HCT116 (cell line): ENCODE measurements at regions not wholly inside any gene's neighbourhood (a gene's known extent, or its start where the extent isn't known, plus 50 kb on each side); places are given as distances from the start of the nearest gene placed in this dataset.

Experiments
- ATAC-seq: fragments of 200-7000 bp; cut with Tn5 transposase; 2 replicates; pipeline ENCODE4 v1.9.1; 2020; ENCODE audit warnings: mild to moderate bottlenecking, moderate library complexity
- BruUV-seq: library from RNA; stranded (reverse); fragments of 400-500 nt; replicated peaks from 2 replicates; lab custom pipeline; 2021; lab: Mats Ljungman, UMichigan
- CTCF ChIA-PET: fragments of 300-600 bp; sonication (Branson Sonifier 250); formaldehyde crosslinking; loops from one replicate; lab custom pipeline; 2021; ENCODE audit warnings: antibody characterized with exemption; lab: Charles Lee
- POLR2A ChIA-PET: fragments of 300-600, 350-600 bp; sonication (Branson Sonifier 250); formaldehyde crosslinking; loops from one replicate; lab custom pipeline; 2021; ENCODE audit warnings: antibody characterized with exemption; lab: Charles Lee
- RAD21 ChIA-PET, 2 experiments: fragments of 300-600 bp; sonication (Branson Sonifier 250); formaldehyde crosslinking; loops; one replicate each; lab custom pipeline; 2023; ENCODE audit warnings: low total read pairs in 2 of 2; ENCODE audit not compliant: uncharacterized antibody in 2 of 2, unreplicated experiment in 2 of 2, low non-redundant PET in 1 of 2; lab: Charles Lee
- DNase-seq: peaks from one replicate; pipeline ENCODE4 v3.0.0-alpha.2; 2010; ENCODE audit warnings: low read depth, low spot score
- H2AFZ ChIP-seq: fragments of 200-600 bp; shearing (Covaris generic), sonication (generic); 2 replicates; pipeline ENCODE4 v1.6.1; 2017; ENCODE audit warnings: low read depth, mixed run types, mixed read lengths, antibody characterized with exemption, low read length; ENCODE audit not compliant: poor library complexity, severe bottlenecking
- H3K27ac ChIP-seq: 2 replicates; pipeline ENCODE4 v1.5.1; 2012; ENCODE audit warnings: low read depth, low read length
- H3K27me3 ChIP-seq: fragments of 200-600 bp; sonication (generic); 2 replicates; pipeline ENCODE4 v1.6.1; 2016; ENCODE audit warnings: mixed run types, low read length, mixed read lengths; ENCODE audit not compliant: insufficient read depth
- H3K36me3 ChIP-seq, 2 experiments: fragments of 200-500 bp in 1 of 2; fragments of 200-600 bp in 1 of 2; sonication (Bioruptor generic) in 1 of 2; sonication (generic) in 1 of 2; 2 replicates each; pipeline versions ENCODE4 v1.5.1 to v1.6.1; 2014 to 2016; ENCODE audit warnings: low read length in 2 of 2, inconsistent platforms in 1 of 2, mixed read lengths in 1 of 2, mixed run types in 1 of 2; ENCODE audit not compliant: insufficient read depth in 2 of 2, control insufficient read depth in 1 of 2
- H3K4me1 ChIP-seq, 2 experiments: fragments of 200-600 bp in 1 of 2; sonication (generic) in 1 of 2; 2 replicates each; pipeline versions ENCODE4 v1.5.1 to v1.6.1; 2012 to 2017; ENCODE audit warnings: low read length in 2 of 2, inconsistent platforms in 1 of 2, mild to moderate bottlenecking in 1 of 2, mixed read lengths in 1 of 2, mixed run types in 1 of 2, moderate library complexity in 1 of 2; ENCODE audit not compliant: insufficient read depth in 2 of 2, control insufficient read depth in 1 of 2
- H3K4me2 ChIP-seq: fragments of 200-600 bp; sonication (generic); 2 replicates; pipeline ENCODE4 v1.6.1; 2017; ENCODE audit warnings: mixed run types, low read length, mixed read lengths
- H3K4me3 ChIP-seq, 2 experiments: fragments of 200-600 bp in 1 of 2; sonication (generic) in 1 of 2; replicated peaks in 1 of 2; 2 replicates each; pipeline ENCODE4 v1.5.1; 2011 to 2016; ENCODE audit warnings: low read length in 2 of 2, control low read depth in 1 of 2, low read depth in 1 of 2, mild to moderate bottlenecking in 1 of 2, mixed read lengths in 1 of 2, mixed run types in 1 of 2
- H3K79me2 ChIP-seq: fragments of 200-600 bp; sonication (generic); 2 replicates; pipeline ENCODE4 v1.6.1; 2017; ENCODE audit warnings: mild to moderate bottlenecking, mixed run types, low read length, moderate library complexity, mixed read lengths; ENCODE audit not compliant: insufficient read depth
- H3K9ac ChIP-seq: fragments of 200-600 bp; sonication (generic); 2 replicates; pipeline ENCODE4 v1.6.1; 2016; ENCODE audit warnings: low read length, mixed read lengths
- H3K9me2 ChIP-seq: fragments of 200-600 bp; sonication (generic), shearing (Covaris generic); 2 replicates; pipeline ENCODE4 v1.6.1; 2017; ENCODE audit warnings: mixed run types, mild to moderate bottlenecking, moderate library complexity; ENCODE audit not compliant: insufficient read depth
- H3K9me3 ChIP-seq, 2 experiments: fragments of 200-500 bp in 1 of 2; fragments of 200-600 bp in 1 of 2; sonication (Bioruptor generic) in 1 of 2; sonication (generic) in 1 of 2; 2 replicates each; pipeline ENCODE4 v1.6.1; 2014 to 2017; ENCODE audit warnings: low read length in 2 of 2, mixed read lengths in 2 of 2, inconsistent platforms in 1 of 2, low read depth in 1 of 2, mild to moderate bottlenecking in 1 of 2, mixed run types in 1 of 2, moderate library complexity in 1 of 2; ENCODE audit not compliant: control insufficient read depth in 1 of 2, insufficient read depth in 1 of 2
- H4K20me1 ChIP-seq: fragments of 200-600 bp; sonication (generic), shearing (Covaris generic); 2 replicates; pipeline ENCODE4 v1.6.1; 2017; ENCODE audit warnings: mixed run types, mild to moderate bottlenecking, moderate library complexity; ENCODE audit not compliant: insufficient read depth
- ATF3 ChIP-seq: IDR thresholded peaks from 2 replicates; pipeline ENCODE4 v1.6.1; 2012
- CEBPB ChIP-seq: IDR thresholded peaks from 2 replicates; pipeline ENCODE4 v1.6.1; 2012; ENCODE audit warnings: low read depth
- EGR1 ChIP-seq: IDR thresholded peaks from 2 replicates; pipeline ENCODE4 v1.6.1; 2012; ENCODE audit warnings: low read depth
- ELF1 ChIP-seq: IDR thresholded peaks from 2 replicates; pipeline ENCODE4 v1.6.1; 2012; ENCODE audit warnings: low read depth, borderline replicate concordance
- EZH2phosphoT487 ChIP-seq: fragments of 200-600 bp; IDR thresholded peaks from 2 replicates; pipeline ENCODE4 v1.6.1; 2018; ENCODE audit warnings: antibody characterized with exemption, borderline replicate concordance
- JUND ChIP-seq: IDR thresholded peaks from 2 replicates; pipeline ENCODE4 v1.6.1; 2012
- POLR2A ChIP-seq: IDR thresholded peaks from 2 replicates; pipeline ENCODE4 v1.7.0; 2011; ENCODE audit warnings: borderline replicate concordance; ENCODE audit not compliant: insufficient read depth, insufficient read length; ENCODE audit errors: extremely low read depth
- POLR2AphosphoS5 ChIP-seq: IDR thresholded peaks from 2 replicates; pipeline ENCODE4 v1.6.1; 2011; ENCODE audit warnings: mild to moderate bottlenecking, low read depth, low read length, moderate library complexity
- REST ChIP-seq: IDR thresholded peaks from 2 replicates; pipeline ENCODE4 v1.6.1; 2012; ENCODE audit warnings: low read depth
- SP1 ChIP-seq: IDR thresholded peaks from 2 replicates; pipeline ENCODE4 v1.6.1; 2012; ENCODE audit warnings: low read depth
- TCF7L2 ChIP-seq: IDR thresholded peaks from 2 replicates; pipeline ENCODE4 v1.7.0; 2011; ENCODE audit warnings: borderline replicate concordance, inconsistent platforms; ENCODE audit not compliant: insufficient read depth, insufficient read length; ENCODE audit errors: extremely low read depth
- ZNF274 ChIP-seq: fragments of 200-500 bp; sonication (Bioruptor generic); IDR thresholded peaks from 2 replicates; pipeline ENCODE4 v1.6.1; 2014; ENCODE audit warnings: mild to moderate bottlenecking, low read depth, low read length, inconsistent platforms
- intact Hi-C: fragments of 100-400 bp; cut with micrococcal nuclease; formaldehyde crosslinking; loops from 2 replicates; pipeline ENCODE4 v1.10.0; 2022

- no peak overlapping the region for H3K27ac ChIP-seq
- H3K4me2 ChIP-seq: no peak overlapping the region
- no peaks in the 10 kb centered on the region for H3K9me2 ChIP-seq
- H3K79me2 ChIP-seq: no peaks in the 10 kb centered on the region
- H3K4me3 ChIP-seq: no peak overlapping the region
- CTCF ChIA-PET: no interaction called here
- POLR2A ChIA-PET: no interaction called here
- no TSS peak for BruUV-seq
- RAD21 ChIA-PET: no interaction called here
- H4K20me1 ChIP-seq: no peaks in the 10 kb centered on the region
- no peak overlapping the region for H3K9ac ChIP-seq
- H2AFZ ChIP-seq: no peak overlapping the region
- no peaks in the 10 kb centered on the region for H3K36me3 ChIP-seq
- no peaks in the 10 kb centered on the region for H3K4me1 ChIP-seq
- DNase-seq (no peak), ATAC-seq (no peak)
- no peak for TF ChIP-seq SP1
- no peak for TF ChIP-seq TCF7L2
- TF ChIP-seq JUND: no peak
- no peak for TF ChIP-seq REST
- no peak for TF ChIP-seq EGR1
- TF ChIP-seq ATF3: no peak
- TF ChIP-seq POLR2A: no peak
- TF ChIP-seq POLR2AphosphoS5: no peak
- no peak for TF ChIP-seq CEBPB
- no peak for TF ChIP-seq ELF1
- no peak for TF ChIP-seq ZNF274
- no peak for TF ChIP-seq EZH2phosphoT487
- intact Hi-C loops: no loop called here
- no peaks in the 10 kb centered on the region for H3K9me3 ChIP-seq
- 0 out of 2 replicates have a peak, but pooled peaks cover 5% of the 10 kb centered on the region for H3K27me3 ChIP-seq
These were observed 69.0 kb upstream of the C1QTNF9B start for GRCh38 chr13:23966221-23966690.
